ENCODE measurements at regions not wholly inside any gene's neighbourhood (a gene's known extent, or its start where the extent isn't known, plus 50 kb on each side); places are given as distances from the start of the nearest gene placed in this dataset.

DNA sequence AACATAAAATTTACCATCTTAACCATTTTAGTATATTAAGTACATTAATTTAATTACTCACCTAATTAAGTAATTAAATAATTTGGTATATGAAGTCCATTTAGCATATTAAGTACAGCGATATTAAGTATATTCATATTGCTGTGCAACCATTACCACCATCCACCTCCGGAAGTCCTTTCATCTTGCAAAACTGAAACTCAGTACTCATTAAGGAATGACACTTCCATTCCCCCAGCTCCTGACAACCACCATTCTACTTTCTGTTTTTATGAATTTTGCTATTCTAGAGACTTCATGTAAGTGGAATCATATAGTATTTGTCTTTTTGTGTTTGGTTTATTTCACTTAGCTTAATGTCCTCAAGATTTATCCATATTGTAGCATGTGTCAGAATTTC, 61.1 kb upstream of the GTSF1L start:
- TF ChIP-seq EZH2 (IDR thresholded peaks at IDR 0.05) (no peak), EZH2phosphoT487 (IDR thresholded peaks at IDR 0.05) (no peak)
- TF ChIP-seq, protein P1, sequence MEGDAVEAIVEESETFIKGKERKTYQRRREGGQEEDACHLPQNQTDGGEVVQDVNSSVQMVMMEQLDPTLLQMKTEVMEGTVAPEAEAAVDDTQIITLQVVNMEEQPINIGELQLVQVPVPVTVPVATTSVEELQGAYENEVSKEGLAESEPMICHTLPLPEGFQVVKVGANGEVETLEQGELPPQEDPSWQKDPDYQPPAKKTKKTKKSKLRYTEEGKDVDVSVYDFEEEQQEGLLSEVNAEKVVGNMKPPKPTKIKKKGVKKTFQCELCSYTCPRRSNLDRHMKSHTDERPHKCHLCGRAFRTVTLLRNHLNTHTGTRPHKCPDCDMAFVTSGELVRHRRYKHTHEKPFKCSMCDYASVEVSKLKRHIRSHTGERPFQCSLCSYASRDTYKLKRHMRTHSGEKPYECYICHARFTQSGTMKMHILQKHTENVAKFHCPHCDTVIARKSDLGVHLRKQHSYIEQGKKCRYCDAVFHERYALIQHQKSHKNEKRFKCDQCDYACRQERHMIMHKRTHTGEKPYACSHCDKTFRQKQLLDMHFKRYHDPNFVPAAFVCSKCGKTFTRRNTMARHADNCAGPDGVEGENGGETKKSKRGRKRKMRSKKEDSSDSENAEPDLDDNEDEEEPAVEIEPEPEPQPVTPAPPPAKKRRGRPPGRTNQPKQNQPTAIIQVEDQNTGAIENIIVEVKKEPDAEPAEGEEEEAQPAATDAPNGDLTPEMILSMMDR (IDR thresholded peaks at IDR 0.05), result no peak

All from neural progenitor cell (in vitro differentiated cells).